GM21381 (cell line): ENCODE measurements at regions not wholly inside any gene's neighbourhood (a gene's known extent, or its start where the extent isn't known, plus 50 kb on each side); places are given as distances from the start of the nearest gene placed in this dataset.
"Not testable (repeated sequence)": the region's sequence is repeated elsewhere in the genome, so short reads cannot be mapped to it uniquely, and the experiment has no call there.

Source experiments
- ATAC-seq: cut with Tn5 transposase; IDR thresholded peaks from one replicate; pipeline ENCODE4 v1.9.1; 2021; ENCODE audit warnings: mild to moderate bottlenecking, moderate library complexity; ENCODE audit not compliant: unreplicated experiment

DNA sequence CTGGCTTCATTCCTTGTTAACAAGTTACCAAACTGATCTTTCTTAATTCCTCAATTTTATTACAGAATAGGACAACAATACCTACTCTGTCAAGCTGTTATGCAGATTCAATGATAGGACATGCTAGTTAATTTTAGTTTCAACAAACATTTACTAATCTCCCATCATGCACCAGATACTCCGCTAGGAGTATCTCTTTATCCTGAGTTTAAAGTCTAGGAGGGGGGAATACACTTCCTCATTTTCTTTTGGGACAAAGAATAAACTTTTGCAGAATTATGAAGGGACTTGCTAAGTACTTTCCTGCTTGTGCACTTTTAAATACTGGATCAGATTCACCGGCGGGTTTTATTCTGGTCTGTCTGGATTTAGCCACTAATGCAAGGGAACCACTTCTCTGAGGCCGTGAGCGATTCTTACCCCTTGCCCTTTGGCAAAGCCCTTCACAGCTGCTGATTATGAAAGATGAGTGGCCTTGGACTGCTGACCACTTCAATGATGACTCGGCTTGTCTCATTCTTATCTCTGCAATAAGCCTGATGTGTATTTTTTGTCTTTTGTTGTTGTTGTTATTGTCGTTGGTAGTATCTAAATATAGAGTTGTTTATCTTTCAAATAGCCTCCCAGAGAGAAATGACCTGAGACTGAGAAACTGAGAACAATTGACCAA lies 73.9 kb downstream of the RMI1 start:
- no peak for ATAC-seq

DNA sequence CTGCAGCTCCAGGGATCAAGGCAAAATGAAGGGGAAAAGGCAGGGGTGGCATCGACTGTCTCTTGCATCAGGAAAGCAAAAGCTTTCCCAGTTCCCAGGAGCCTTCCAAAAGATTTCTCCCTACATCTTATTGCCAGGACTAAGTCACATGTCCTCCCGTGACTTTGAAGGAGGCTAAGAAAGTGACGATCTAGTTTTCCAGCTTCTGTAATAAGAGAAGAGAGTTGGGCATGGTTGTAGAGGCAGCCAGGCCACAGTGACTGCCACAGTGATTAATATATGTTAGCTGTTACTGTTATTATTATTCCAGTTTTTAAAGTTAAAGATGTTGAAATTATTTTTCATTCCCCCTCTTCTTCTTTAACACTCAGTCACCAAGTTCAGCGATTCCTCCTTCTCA lies 77.1 kb downstream of the RMI1 start:
- no peak for ATAC-seq

GRCh38 chr9:84059936-84060335 lies 79.3 kb downstream of the RMI1 start:
- no peak for ATAC-seq

- ATAC-seq: no peak
Observed at GRCh38 chr9:84061613-84062193, 81.1 kb downstream of the RMI1 start.

DNA sequence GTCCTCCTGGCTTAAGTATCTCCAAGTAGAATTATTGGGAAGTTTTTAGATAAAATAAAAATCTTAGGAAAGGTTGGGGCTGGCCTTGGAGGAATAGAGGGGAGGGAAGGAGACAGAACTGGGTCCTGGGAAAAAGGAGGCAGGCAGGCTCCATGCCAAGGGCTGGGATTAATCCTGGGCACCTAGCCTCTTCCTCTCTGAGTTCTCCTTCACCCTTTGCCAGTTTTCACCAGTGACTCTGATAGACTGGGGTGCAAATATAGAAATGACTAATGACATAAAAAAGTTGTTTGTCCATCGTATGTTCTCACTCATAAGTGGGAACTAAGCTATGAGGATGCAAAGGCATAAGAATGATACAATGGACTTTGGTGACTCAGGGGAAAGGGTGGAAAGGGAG lies 81.9 kb downstream of the RMI1 start:
- no peak for ATAC-seq

DNA sequence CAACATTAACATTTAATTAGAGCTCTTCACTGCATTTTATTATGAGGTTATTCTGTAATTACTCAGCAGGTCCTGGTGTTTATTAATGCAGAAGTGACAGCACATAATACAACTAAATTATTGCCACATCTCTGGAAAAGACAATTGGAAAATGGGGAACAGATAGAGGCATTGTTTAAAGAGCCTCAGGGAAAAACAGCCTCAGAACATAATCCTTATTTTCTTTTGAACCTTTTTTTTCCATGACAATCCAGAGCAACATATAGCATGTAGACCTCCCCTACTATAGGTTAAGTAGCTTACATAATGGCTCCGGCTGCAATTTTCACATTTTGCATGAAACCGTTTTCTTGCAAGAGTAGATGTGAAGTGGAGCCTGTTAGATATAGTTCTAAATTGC lies 87.2 kb downstream of the RMI1 start:
- no peak for ATAC-seq

GRCh38 chr9:84068872-84069271 lies 88.3 kb downstream of the RMI1 start:
- ATAC-seq: no peak

GRCh38 chr9:84070590-84070989 lies 90.0 kb downstream of the RMI1 start:
- ATAC-seq: no peak

GRCh38 chr9:84072621-84073180 lies 92.1 kb downstream of the RMI1 start:
- ATAC-seq: no peak

DNA sequence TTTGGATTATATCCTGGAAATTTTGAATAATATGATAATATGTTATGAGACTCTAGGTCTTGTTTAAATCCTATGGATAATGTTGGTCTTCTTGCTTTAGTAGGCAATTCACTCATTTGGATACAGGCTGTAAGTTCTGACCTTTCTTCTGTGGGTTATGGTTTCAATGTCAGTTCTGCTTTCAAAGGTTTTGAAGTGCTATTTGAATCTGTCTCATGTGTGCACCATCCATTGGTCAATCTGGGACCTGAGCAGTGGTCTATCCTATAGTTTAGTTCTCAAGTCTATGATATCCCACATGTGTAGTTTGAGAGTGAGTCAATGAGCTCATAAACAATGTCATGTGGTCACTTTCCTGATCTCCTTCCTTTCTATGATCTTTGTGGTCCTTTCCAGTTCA lies 94.4 kb downstream of the RMI1 start:
- ATAC-seq: no peak

GRCh38 chr9:84076384-84076783 lies 95.8 kb downstream of the RMI1 start:
- no peak for ATAC-seq

GRCh38 chr9:84077816-84078215 lies 97.2 kb downstream of the RMI1 start:
- not testable (repeated sequence) for ATAC-seq

GRCh38 chr9:84079994-84080393 lies 99.4 kb downstream of the RMI1 start:
- ATAC-seq: no peak

- no peak for ATAC-seq
Observed at GRCh38 chr9:84101964-84102632, 121.5 kb downstream of the RMI1 start.

GRCh38 chr9:84103651-84104377 lies 123.2 kb downstream of the RMI1 start:
- ATAC-seq: no peak

DNA sequence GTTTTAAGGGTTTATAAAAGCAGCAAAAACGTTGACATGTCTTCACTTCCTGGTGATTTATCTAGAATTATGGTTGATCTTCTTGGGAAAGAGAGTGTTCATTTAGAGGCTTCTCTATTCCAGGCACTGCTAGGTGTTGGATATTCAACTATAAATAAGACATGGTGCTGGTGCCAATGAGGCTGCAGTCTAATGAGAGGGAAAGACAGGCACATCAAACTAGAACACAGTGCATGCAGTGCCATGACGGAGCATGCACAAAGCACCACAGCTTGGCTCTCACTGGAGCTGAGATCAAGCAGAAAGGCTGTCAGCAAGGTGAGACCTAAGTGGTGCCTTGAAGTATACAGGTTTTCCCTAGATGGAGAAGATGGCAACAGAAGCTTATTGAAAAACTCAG lies 126.5 kb downstream of the RMI1 start:
- no peak for ATAC-seq

DNA sequence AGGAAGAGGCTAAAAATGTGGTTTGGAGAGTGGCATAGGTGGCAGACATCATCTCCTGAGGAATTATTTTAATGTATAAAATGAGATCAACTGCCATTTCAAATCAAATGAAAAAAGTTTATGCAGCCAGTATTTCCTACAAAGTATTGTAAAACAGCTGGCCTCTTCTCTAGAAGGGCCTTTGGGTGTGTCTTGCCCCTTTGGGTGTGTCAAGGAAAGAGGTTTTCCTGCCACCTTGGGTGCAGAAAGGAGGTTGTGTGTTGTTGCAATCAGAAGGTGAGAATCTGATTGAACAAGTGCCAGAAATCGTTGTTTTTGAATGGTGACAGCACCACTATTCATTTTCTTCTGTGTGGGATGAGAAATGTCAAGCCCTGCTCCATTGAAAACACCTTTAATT lies 127.4 kb downstream of the RMI1 start:
- ATAC-seq: no peak

DNA sequence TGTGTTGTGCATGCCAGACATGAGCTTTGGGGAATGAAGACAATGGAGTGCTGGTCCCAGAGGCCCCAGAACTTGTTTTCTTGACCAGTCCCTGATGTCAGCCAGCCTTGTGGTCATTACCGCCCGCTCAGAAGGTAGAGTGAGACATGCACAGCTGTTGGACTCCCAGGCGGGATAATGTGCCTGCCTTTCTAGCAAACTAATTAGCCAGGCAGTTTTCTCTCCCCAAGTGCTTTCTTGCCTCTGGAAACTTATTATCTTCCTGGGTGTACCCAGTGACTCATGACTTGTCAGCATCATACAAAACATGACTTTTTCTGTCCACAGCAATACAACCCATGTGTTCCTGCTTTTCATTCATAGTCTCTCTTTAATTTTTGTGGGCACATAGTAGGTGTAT lies 131.1 kb downstream of the RMI1 start:
- no peak for ATAC-seq

- no peak for ATAC-seq
Observed at GRCh38 chr9:84121991-84122523, 141.5 kb downstream of the RMI1 start.

GRCh38 chr9:84122572-84122971 lies 142.0 kb downstream of the RMI1 start:
- ATAC-seq: no peak
